PFSK-1 (cell line): ENCODE measurements at regions not wholly inside any gene's neighbourhood (a gene's known extent, or its start where the extent isn't known, plus 50 kb on each side); places are given as distances from the start of the nearest gene placed in this dataset.

Experiments
- FOXP2 ChIP-seq: optimal IDR thresholded peaks from 2 replicates; pipeline ENCODE3; 2011; ENCODE audit warnings: borderline replicate concordance, control low read depth, inconsistent platforms; ENCODE audit not compliant: insufficient read depth; ENCODE audit errors: extremely low read length, extremely low read depth
- POLR2AphosphoS5 ChIP-seq: IDR thresholded peaks from 2 replicates; pipeline ENCODE4 v1.6.1; 2012; ENCODE audit warnings: low read depth, mild to moderate bottlenecking, control low read depth, low read length, moderate library complexity
- SIN3A ChIP-seq: IDR thresholded peaks from 2 replicates; pipeline ENCODE4 v1.6.1; 2012; ENCODE audit warnings: mild to moderate bottlenecking, low read length, moderate library complexity, borderline replicate concordance; ENCODE audit not compliant: insufficient read depth
- TAF1 ChIP-seq: IDR thresholded peaks from 2 replicates; pipeline ENCODE4 v1.6.1; 2012; ENCODE audit warnings: low read length, control low read depth, borderline replicate concordance; ENCODE audit not compliant: insufficient read depth
- TF ChIP-seq, protein P1 (sequence below), 2 experiments: IDR thresholded peaks; 2 replicates each; pipeline versions ENCODE4 v1.6.1 to v1.8.0; 2011 to 2012; ENCODE audit warnings: low read depth in 2 of 2, low read length in 2 of 2, control low read depth in 1 of 2, inconsistent platforms in 1 of 2, mild to moderate bottlenecking in 1 of 2, moderate library complexity in 1 of 2; ENCODE audit not compliant: insufficient read depth in 1 of 2

DNA sequence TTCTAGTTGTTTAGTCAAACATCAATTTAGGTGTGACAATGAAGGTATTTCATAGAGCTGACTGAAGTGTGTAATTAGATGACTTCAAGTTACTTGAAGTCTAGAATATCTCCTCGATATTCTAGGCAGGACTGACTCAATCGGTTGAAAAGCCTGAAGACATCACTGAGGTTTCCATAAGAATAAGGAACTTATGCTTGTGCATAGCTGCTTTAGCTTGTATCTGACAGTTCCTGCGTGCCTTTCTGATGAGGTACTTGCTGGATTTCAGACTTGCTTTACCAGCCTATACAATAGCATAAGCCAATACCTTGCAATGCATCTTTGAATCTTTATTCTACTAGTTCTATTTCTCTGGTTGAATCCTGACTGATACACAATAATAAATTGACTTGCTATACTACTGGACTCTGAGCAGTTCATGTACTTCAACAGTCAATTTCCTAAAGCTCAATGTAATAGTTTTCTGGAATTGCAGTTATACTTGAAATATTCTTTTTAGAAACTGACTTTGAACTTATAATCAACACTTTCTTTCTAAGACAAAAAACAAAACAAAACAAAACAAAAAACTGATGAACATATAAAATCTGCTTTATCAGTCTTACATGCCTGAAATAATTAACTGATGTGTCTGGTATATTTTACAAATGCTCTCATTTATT, 1534.8 kb downstream of the SLITRK5 start:
- no peak for TF ChIP-seq FOXP2
- TF ChIP-seq POLR2AphosphoS5: no peak
- TF ChIP-seq, protein P1, sequence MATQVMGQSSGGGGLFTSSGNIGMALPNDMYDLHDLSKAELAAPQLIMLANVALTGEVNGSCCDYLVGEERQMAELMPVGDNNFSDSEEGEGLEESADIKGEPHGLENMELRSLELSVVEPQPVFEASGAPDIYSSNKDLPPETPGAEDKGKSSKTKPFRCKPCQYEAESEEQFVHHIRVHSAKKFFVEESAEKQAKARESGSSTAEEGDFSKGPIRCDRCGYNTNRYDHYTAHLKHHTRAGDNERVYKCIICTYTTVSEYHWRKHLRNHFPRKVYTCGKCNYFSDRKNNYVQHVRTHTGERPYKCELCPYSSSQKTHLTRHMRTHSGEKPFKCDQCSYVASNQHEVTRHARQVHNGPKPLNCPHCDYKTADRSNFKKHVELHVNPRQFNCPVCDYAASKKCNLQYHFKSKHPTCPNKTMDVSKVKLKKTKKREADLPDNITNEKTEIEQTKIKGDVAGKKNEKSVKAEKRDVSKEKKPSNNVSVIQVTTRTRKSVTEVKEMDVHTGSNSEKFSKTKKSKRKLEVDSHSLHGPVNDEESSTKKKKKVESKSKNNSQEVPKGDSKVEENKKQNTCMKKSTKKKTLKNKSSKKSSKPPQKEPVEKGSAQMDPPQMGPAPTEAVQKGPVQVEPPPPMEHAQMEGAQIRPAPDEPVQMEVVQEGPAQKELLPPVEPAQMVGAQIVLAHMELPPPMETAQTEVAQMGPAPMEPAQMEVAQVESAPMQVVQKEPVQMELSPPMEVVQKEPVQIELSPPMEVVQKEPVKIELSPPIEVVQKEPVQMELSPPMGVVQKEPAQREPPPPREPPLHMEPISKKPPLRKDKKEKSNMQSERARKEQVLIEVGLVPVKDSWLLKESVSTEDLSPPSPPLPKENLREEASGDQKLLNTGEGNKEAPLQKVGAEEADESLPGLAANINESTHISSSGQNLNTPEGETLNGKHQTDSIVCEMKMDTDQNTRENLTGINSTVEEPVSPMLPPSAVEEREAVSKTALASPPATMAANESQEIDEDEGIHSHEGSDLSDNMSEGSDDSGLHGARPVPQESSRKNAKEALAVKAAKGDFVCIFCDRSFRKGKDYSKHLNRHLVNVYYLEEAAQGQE (IDR thresholded peaks at IDR 0.05; ENCODE audit: insufficient read depth in 1 of 2, low read depth in 2 of 2, low read length in 2 of 2): no peak
- TF ChIP-seq TAF1: no peak

DNA sequence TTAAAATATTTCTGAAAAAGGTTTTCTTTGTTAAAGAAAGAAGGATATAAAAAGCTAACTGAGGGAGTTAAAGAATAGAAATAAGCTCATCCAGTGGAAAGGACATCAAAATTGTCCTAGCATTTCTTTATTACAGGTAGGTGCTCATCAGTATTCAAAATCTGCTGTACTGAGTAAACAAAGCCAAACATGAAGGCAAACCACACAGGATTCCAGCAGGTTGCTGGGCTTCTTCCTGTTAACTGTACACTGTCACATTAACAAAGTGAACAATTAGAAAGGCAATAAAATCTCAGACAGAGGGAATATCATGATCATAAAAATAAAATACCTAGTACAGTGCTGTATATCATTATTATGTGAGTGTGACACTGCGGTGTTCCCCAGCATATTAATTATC, 1541.0 kb downstream of the SLITRK5 start:
- TF ChIP-seq POLR2AphosphoS5 (no peak), SIN3A (no peak), TAF1 (no peak), FOXP2 (no peak)
- TF ChIP-seq, protein P1 (IDR thresholded peaks at IDR 0.05; ENCODE audit: insufficient read depth in 1 of 2, low read depth in 2 of 2, low read length in 2 of 2): no peak

DNA sequence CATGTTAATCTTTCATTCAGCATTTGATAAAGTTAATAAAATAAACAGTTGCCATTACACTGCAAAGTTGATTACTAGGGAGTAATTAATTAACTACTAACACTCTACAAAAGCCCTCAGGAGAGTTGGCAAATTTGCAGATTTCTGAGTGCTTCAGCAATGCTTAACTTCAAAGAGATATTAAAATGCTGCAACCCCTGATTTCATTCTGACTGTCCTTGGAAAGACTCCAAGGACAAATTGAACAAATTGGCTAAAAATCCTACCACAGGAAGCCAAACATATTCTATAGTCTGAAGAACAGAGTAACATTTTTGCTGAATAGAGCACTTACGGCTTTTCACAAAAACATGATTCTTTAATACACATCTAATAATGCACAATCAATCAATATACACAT, 1543.0 kb downstream of the SLITRK5 start:
- TF ChIP-seq, protein P1 (IDR thresholded peaks at IDR 0.05; ENCODE audit: insufficient read depth in 1 of 2, low read depth in 2 of 2, low read length in 2 of 2): no peak
- TF ChIP-seq TAF1 (no peak), POLR2AphosphoS5 (no peak)

DNA sequence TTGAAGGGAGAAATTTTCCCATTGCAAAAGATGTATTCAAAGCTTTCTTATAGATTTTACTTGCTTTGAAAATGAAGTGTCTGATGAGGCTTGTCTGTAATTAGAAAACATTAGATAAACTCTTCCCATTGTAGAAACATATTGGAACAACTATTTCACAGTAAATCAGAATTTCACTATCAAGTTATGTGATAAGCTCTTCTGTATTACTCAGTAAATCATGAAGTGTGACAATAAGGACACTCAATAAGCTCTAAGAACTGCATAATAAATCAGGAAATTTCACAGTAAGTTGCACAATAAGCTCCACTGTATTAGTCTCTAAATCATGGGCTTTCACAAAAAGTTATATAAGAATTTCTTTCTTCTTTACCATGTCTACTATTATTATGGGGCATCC, 1546.6 kb downstream of the SLITRK5 start:
- TF ChIP-seq POLR2AphosphoS5 (no peak), TAF1 (no peak), FOXP2 (no peak), SIN3A (no peak)
- TF ChIP-seq, protein P1 (IDR thresholded peaks at IDR 0.05; ENCODE audit: insufficient read depth in 1 of 2, low read depth in 2 of 2, low read length in 2 of 2): no peak

DNA sequence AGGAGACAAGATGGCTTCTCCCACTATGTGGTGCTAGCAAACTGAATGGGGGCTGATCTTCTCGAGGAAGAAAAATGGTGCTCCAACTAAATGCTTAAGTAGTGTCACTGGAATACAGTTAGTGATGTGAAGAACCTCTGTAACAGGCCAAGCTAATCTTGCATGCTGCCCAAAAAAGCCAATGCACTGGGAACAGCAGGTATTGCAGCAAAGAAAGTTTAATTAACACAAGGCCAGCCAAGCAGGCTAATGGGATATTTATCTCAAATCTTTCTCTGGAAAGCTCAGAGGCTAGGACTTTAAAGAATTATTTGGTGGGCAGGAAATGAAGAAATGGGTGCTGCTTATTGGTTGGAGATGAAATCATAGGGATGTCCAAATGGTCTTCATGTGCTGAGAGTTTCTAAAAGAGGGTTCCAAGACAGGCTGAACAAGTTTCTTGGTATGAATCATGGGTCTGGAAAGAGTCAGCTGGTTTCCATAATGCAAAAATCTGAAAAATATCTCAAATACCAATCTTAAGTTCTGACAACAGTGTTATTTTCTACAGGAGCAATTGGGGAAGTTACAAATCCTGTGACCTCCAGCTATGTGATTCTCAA, 1550.5 kb downstream of the SLITRK5 start:
- TF ChIP-seq TAF1 (no peak), POLR2AphosphoS5 (no peak), FOXP2 (no peak), SIN3A (no peak)
- TF ChIP-seq, protein P1 (IDR thresholded peaks at IDR 0.05; ENCODE audit: insufficient read depth in 1 of 2, low read depth in 2 of 2, low read length in 2 of 2): no peak
